HL-60 (cell line): ENCODE measurements at regions not wholly inside any gene's neighbourhood (a gene's known extent, or its start where the extent isn't known, plus 50 kb on each side); places are given as distances from the start of the nearest gene placed in this dataset.
"Not testable (repeated sequence)": the region's sequence is repeated elsewhere in the genome, so short reads cannot be mapped to it uniquely, and the experiment has no call there.

Experiments used
- DNase-seq, 2 experiments: peaks; one replicate each; pipeline ENCODE4 v3.0.0-alpha.2; 2010 to 2020; ENCODE audit warnings: low read depth in 1 of 2, low spot score in 1 of 2
- H3K27ac ChIP-seq: fragments of 250-450 bp; sonication (Bioruptor Pico); replicated peaks from 2 replicates; pipeline ENCODE4 v1.5.1; 2020; ENCODE audit warnings: mild to moderate bottlenecking, moderate library complexity
- H3K27me3 ChIP-seq: fragments of 250-450 bp; sonication (Bioruptor Pico); 2 replicates; pipeline ENCODE4 v1.5.1; 2021; ENCODE audit warnings: mild to moderate bottlenecking, moderate library complexity; ENCODE audit not compliant: insufficient read depth, poor library complexity, severe bottlenecking
- H3K4me3 ChIP-seq: replicated peaks from 2 replicates; pipeline ENCODE4 v1.5.1; 2011; ENCODE audit warnings: mild to moderate bottlenecking, control low read depth, low read length; ENCODE audit not compliant: insufficient read depth
- GABPA ChIP-seq: IDR thresholded peaks from 2 replicates; pipeline ENCODE4 v1.6.1; 2012; ENCODE audit warnings: low read depth
- POLR2AphosphoS5 ChIP-seq: IDR thresholded peaks from 2 replicates; pipeline ENCODE4 v1.6.1; 2012; ENCODE audit warnings: low read depth
- SPI1 ChIP-seq: IDR thresholded peaks from 2 replicates; pipeline ENCODE4 v1.6.1; 2012; ENCODE audit warnings: low read depth, mild to moderate bottlenecking, borderline replicate concordance
- TF ChIP-seq, protein P1 (sequence below): IDR thresholded peaks from 2 replicates; pipeline ENCODE4 v1.6.1; 2012; ENCODE audit warnings: low read depth; ENCODE audit not compliant: insufficient replicate concordance
- TF ChIP-seq, protein P2 (sequence below): IDR thresholded peaks from one replicate; pipeline ENCODE4 v1.5.1; 2011; ENCODE audit warnings: low read length, control low read depth, inconsistent platforms; ENCODE audit not compliant: insufficient read depth

DNA sequence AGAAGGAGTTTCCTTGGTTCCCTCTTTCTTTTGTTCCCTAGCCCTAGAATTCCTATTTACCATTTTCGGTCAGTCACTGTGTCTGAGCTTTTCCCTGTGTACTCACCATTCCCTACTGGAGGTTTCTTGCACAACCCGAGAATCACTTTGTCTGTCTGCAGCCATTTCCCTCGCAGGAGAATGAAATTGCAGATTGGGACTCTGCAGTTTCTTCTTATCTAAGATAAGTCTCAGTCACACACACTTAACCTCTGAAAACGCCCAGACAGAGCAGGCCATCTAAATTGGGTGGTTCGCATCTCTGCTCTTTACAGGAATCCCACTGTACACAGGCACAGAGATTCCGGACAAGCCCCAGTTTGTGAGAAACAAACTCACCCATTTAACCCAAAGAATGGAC, 58.6 kb upstream of the CNTNAP2 start:
- H3K27ac ChIP-seq, result no peak overlapping the region
- no peak overlapping the region for H3K4me3 ChIP-seq
- TF ChIP-seq SPI1, result no peak
- TF ChIP-seq, protein P1, sequence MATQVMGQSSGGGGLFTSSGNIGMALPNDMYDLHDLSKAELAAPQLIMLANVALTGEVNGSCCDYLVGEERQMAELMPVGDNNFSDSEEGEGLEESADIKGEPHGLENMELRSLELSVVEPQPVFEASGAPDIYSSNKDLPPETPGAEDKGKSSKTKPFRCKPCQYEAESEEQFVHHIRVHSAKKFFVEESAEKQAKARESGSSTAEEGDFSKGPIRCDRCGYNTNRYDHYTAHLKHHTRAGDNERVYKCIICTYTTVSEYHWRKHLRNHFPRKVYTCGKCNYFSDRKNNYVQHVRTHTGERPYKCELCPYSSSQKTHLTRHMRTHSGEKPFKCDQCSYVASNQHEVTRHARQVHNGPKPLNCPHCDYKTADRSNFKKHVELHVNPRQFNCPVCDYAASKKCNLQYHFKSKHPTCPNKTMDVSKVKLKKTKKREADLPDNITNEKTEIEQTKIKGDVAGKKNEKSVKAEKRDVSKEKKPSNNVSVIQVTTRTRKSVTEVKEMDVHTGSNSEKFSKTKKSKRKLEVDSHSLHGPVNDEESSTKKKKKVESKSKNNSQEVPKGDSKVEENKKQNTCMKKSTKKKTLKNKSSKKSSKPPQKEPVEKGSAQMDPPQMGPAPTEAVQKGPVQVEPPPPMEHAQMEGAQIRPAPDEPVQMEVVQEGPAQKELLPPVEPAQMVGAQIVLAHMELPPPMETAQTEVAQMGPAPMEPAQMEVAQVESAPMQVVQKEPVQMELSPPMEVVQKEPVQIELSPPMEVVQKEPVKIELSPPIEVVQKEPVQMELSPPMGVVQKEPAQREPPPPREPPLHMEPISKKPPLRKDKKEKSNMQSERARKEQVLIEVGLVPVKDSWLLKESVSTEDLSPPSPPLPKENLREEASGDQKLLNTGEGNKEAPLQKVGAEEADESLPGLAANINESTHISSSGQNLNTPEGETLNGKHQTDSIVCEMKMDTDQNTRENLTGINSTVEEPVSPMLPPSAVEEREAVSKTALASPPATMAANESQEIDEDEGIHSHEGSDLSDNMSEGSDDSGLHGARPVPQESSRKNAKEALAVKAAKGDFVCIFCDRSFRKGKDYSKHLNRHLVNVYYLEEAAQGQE, result no peak
- TF ChIP-seq POLR2AphosphoS5, result no peak
- no peak for TF ChIP-seq GABPA
- TF ChIP-seq, protein P2, sequence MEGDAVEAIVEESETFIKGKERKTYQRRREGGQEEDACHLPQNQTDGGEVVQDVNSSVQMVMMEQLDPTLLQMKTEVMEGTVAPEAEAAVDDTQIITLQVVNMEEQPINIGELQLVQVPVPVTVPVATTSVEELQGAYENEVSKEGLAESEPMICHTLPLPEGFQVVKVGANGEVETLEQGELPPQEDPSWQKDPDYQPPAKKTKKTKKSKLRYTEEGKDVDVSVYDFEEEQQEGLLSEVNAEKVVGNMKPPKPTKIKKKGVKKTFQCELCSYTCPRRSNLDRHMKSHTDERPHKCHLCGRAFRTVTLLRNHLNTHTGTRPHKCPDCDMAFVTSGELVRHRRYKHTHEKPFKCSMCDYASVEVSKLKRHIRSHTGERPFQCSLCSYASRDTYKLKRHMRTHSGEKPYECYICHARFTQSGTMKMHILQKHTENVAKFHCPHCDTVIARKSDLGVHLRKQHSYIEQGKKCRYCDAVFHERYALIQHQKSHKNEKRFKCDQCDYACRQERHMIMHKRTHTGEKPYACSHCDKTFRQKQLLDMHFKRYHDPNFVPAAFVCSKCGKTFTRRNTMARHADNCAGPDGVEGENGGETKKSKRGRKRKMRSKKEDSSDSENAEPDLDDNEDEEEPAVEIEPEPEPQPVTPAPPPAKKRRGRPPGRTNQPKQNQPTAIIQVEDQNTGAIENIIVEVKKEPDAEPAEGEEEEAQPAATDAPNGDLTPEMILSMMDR, result no peak
- H3K27me3 ChIP-seq, result no peaks in the 10 kb centered on the region
- no peak for DNase-seq

DNA sequence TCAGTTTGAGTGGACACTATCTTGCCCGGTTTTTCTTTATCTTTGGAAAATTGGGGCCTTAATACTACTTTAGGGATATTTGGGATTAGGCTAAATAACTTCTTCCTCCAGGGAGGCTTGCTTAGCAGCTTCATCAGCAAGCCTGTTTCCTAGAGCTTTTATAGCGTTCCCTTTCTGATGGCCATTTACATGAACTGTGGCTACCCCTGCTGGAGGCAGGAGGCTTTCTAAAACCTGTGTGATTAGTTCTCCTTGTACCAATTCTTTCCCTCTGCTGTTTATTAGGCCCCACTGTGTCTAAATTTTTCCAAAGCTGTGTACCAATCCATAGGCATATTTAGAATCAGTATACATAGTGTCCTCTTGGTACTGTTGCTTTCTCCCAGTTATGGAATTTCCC, 61.7 kb upstream of the CNTNAP2 start:
- Histone ChIP-seq H3K27ac (no peak overlapping the region), H3K4me3 (no peak overlapping the region), H3K27me3 (no peaks in the 10 kb centered on the region)
- TF ChIP-seq POLR2AphosphoS5, result no peak
- TF ChIP-seq GABPA, result no peak
- TF ChIP-seq, protein P1, result no peak
- no peak for TF ChIP-seq SPI1
- TF ChIP-seq, protein P2, result no peak
- DNase-seq, result no peak

DNA sequence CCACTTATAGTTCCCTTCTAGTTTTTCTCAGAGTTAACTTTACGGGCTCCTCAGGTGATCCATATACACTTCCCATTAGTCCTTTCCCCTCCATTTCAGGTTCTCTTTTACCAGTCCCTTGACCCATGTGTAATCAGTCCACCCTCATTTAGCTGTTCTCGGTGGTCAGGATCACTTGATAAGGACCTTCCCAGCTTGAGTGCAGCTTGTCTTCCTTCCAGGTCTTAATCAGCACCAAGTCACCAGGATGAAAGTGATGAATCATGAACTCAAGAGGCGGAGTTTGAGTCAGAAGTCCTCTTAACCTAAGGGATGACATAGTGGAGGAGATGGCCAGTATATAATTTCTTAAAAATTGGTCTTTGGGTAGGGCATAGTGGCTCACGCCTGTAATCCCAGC, 63.1 kb upstream of the CNTNAP2 start:
- H3K27ac ChIP-seq, result no peak overlapping the region
- no peak for DNase-seq
- TF ChIP-seq GABPA (no peak), SPI1 (no peak), POLR2AphosphoS5 (no peak)
- TF ChIP-seq, protein P1, result no peak
- TF ChIP-seq, protein P2, result no peak
- no peaks in the 10 kb centered on the region for H3K27me3 ChIP-seq
- no peak overlapping the region for H3K4me3 ChIP-seq

DNA sequence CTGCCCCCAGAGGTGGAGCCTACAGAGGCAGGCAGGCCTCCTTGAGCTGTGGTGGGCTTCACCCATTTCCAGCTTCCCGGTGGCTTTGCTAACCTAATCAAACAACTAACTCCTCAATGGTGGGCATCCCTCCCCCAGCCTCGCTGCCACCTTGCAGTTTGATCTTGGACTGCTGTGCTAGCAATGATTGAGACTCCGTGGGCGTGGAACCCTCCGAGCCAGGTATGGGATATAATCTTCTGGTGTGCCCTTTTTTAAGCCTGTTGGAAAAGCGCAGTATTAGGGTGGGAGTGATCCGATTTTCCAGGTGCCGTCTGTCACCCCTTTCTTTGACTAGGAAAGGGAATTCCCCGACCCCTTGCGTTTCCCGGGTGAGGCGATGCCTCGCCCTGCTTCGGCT, 73.3 kb upstream of the CNTNAP2 start:
- H3K27ac ChIP-seq, H3K27me3 ChIP-seq: not testable (repeated sequence)

More for the DNA sequence above, 73.3 kb upstream of the CNTNAP2 start:
- not testable (repeated sequence) for H3K4me3 ChIP-seq, DNase-seq
